ENCODE measurements at regions not wholly inside any gene's neighbourhood (a gene's known extent, or its start where the extent isn't known, plus 50 kb on each side); places are given as distances from the start of the nearest gene placed in this dataset.

DNA sequence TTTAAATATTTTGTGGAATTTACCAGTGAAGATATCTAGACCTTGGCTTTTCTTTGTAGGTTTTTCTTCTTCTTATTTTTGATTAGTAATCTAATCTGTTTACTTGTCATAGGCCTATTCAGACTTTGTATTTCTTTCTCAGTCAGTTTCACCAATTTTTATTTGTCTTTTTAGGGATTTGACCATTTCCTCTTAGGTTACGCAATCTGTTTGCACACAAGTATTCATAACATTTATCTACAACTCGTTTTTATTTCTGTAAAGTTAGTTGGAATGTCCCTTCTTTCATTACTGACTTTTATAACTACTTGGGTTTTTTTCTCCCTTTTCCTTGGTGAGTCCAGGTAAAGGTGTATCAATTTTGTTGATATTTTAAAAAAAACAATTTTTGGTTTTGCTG is 545.7 kb downstream of the AACS start:
- no peak overlapping the region for H3K4me3 Mint-ChIP-seq
- no CpG with 5 or more reads among the region's 2 CpGs for WGBS (ENCODE audit: extremely low coverage, insufficient read length, low lambda C conversion rate)
- H4K20me1 ChIP-seq (ENCODE audit: control insufficient read depth, insufficient read depth, insufficient read length): no peaks in the 10 kb centered on the region

More for the DNA sequence above, 545.7 kb downstream of the AACS start:
- Histone ChIP-seq H3T11ph (ENCODE audit: low read length) (no peak overlapping the region), H3K9me3 (ENCODE audit: control insufficient read depth, low read depth, low read length) (no peaks in the 10 kb centered on the region), H2BK12ac (ENCODE audit: insufficient read length, low read depth, low read length) (no peak overlapping the region), H3K23me2 (ENCODE audit: insufficient read length, low read depth, low read length, poor library complexity, severe bottlenecking) (no peaks in the 10 kb centered on the region), H3K56ac (ENCODE audit: insufficient read length, low read depth, low read length) (no peak overlapping the region), H3K4me1 (ENCODE audit: insufficient read depth, low read length) (no peaks in the 10 kb centered on the region), H2AFZ (ENCODE audit: low read length) (no peak overlapping the region), H3K23ac (ENCODE audit: insufficient read length, low read depth, low read length) (no peak overlapping the region), H3K79me1 (ENCODE audit: insufficient read depth, low read depth, low read length, poor library complexity, severe bottlenecking) (no peaks in the 10 kb centered on the region), H3K14ac (ENCODE audit: insufficient read depth, low read length) (no peak overlapping the region), H2BK120ac (ENCODE audit: low read depth, low read length, poor library complexity, severe bottlenecking) (no peak overlapping the region), H4K91ac (ENCODE audit: insufficient read length, low read depth, low read length) (no peak overlapping the region), H3K18ac (ENCODE audit: insufficient read length, low read depth, low read length) (no peak overlapping the region), H3K4ac (ENCODE audit: low read depth, low read length) (no peak overlapping the region), H3K27me3 (ENCODE audit: insufficient read depth, low read length) (no peaks in the 10 kb centered on the region), H2BK5ac (ENCODE audit: insufficient read length, low read length) (no peak overlapping the region), H2BK20ac (ENCODE audit: low read depth, low read length, poor library complexity, severe bottlenecking) (no peak overlapping the region), H3K27ac (ENCODE audit: insufficient read length, low read depth, low read length) (no peak overlapping the region), H3K79me2 (ENCODE audit: insufficient read depth, low read length) (no peaks in the 10 kb centered on the region), H2AK5ac (ENCODE audit: insufficient read length, low read length) (no peak overlapping the region), H3K4me2 (ENCODE audit: insufficient read depth, insufficient read length, low read length) (no peak overlapping the region), H4K8ac (replicated peaks; ENCODE audit: insufficient read length, low read depth, low read length) (no peak overlapping the region), H2BK15ac (ENCODE audit: low read depth, low read length) (no peak overlapping the region), H4K5ac (ENCODE audit: insufficient read length, low read depth, low read length) (no peak overlapping the region), H3K9ac (ENCODE audit: extremely low read depth, insufficient read length, low read length) (no peak overlapping the region)
- DNase-seq: no peak
- H3K4me1 Mint-ChIP-seq: no peaks in the 10 kb centered on the region
- no peak overlapping the region for H3K27ac Mint-ChIP-seq
- TF ChIP-seq, protein P1, sequence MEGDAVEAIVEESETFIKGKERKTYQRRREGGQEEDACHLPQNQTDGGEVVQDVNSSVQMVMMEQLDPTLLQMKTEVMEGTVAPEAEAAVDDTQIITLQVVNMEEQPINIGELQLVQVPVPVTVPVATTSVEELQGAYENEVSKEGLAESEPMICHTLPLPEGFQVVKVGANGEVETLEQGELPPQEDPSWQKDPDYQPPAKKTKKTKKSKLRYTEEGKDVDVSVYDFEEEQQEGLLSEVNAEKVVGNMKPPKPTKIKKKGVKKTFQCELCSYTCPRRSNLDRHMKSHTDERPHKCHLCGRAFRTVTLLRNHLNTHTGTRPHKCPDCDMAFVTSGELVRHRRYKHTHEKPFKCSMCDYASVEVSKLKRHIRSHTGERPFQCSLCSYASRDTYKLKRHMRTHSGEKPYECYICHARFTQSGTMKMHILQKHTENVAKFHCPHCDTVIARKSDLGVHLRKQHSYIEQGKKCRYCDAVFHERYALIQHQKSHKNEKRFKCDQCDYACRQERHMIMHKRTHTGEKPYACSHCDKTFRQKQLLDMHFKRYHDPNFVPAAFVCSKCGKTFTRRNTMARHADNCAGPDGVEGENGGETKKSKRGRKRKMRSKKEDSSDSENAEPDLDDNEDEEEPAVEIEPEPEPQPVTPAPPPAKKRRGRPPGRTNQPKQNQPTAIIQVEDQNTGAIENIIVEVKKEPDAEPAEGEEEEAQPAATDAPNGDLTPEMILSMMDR (conservative IDR thresholded peaks at IDR 0.05): no peak
- peaks cover 0 to 4% (median 0%) of the 10 kb centered on the region in 3 experiments; a peak in 3 of 7 replicates for H3K36me3 Mint-ChIP-seq (ENCODE audit: insufficient read depth in 1 of 3, low read depth in 3 of 3)
- no peaks in the 10 kb centered on the region; a peak in 1 of 5 replicates for H3K9me3 Mint-ChIP-seq
- H3K27me3 Mint-ChIP-seq (ENCODE audit: low read depth): no peaks in the 10 kb centered on the region; the same call in 1 of the 2 replicates

All from H9 (cell line).